ENCODE measurements at regions not wholly inside any gene's neighbourhood (a gene's known extent, or its start where the extent isn't known, plus 50 kb on each side); places are given as distances from the start of the nearest gene placed in this dataset.

GRCh38 chr14:48247977-48248376 is 572.6 kb upstream of the MDGA2 start:
- TF ChIP-seq, protein P1, sequence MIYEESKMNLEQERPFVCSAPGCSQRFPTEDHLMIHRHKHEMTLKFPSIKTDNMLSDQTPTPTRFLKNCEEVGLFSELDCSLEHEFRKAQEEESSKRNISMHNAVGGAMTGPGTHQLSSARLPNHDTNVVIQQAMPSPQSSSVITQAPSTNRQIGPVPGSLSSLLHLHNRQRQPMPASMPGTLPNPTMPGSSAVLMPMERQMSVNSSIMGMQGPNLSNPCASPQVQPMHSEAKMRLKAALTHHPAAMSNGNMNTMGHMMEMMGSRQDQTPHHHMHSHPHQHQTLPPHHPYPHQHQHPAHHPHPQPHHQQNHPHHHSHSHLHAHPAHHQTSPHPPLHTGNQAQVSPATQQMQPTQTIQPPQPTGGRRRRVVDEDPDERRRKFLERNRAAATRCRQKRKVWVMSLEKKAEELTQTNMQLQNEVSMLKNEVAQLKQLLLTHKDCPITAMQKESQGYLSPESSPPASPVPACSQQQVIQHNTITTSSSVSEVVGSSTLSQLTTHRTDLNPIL (CRISPR knock-in tag; IDR thresholded peaks at IDR 0.05; ENCODE audit: low read depth): no peak
- TF ChIP-seq ZFP3 (CRISPR knock-in tag; IDR thresholded peaks at IDR 0.05): no peak
- no peak for TF ChIP-seq ESRRG (CRISPR knock-in tag; IDR thresholded peaks at IDR 0.05)
- TF ChIP-seq ZFP30 (CRISPR knock-in tag; IDR thresholded peaks at IDR 0.05): no peak

Measured in SK-N-SH treated with all-trans-retinoic acid at 6 μM for 48 hours (cell line).